CD8-positive, alpha-beta memory T cell (primary cell): ENCODE measurements at regions not wholly inside any gene's neighbourhood (a gene's known extent, or its start where the extent isn't known, plus 50 kb on each side); places are given as distances from the start of the nearest gene placed in this dataset.

ENCODE experiments used
- CTCF ChIA-PET: fragments of 350-600 bp; sonication (Branson Sonifier 250); formaldehyde crosslinking; loops from one replicate; lab custom pipeline; 2021; ENCODE audit warnings: antibody characterized with exemption; lab: Charles Lee
- POLR2A ChIA-PET: fragments of 350-600 bp; sonication (Branson Sonifier 250); formaldehyde crosslinking; loops from one replicate; lab custom pipeline; 2021; ENCODE audit warnings: antibody characterized with exemption; lab: Charles Lee
- DNase-seq, 5 donors: peaks; one replicate each; pipeline versions ENCODE4 v3.0.0 to v3.0.0-alpha.2; 2020 to 2022; ENCODE audit warnings: mixed read lengths in 1 of 5
- H3K27ac ChIP-seq: one replicate; pipeline ENCODE4 v1.7.0; 2013; ENCODE audit warnings: low read depth, mild to moderate bottlenecking, low read length, moderate library complexity
- H3K27me3 ChIP-seq: 2 replicates; pipeline ENCODE4 v1.7.0; 2013; ENCODE audit warnings: low read length, mild to moderate bottlenecking; ENCODE audit not compliant: insufficient read depth, poor library complexity, severe bottlenecking
- H3K36me3 ChIP-seq: 2 replicates; pipeline ENCODE4 v1.7.0; 2013; ENCODE audit warnings: mild to moderate bottlenecking, low read length, moderate library complexity; ENCODE audit not compliant: insufficient read depth
- H3K4me1 ChIP-seq: 2 replicates; pipeline ENCODE4 v1.7.0; 2013; ENCODE audit warnings: mild to moderate bottlenecking, low read length, moderate library complexity; ENCODE audit not compliant: insufficient read depth
- H3K4me3 ChIP-seq: 2 replicates; pipeline ENCODE4 v1.7.0; 2013; ENCODE audit warnings: mild to moderate bottlenecking, low read length
- H3K9me3 ChIP-seq: 2 replicates; pipeline ENCODE4 v1.7.0; 2013; ENCODE audit warnings: mild to moderate bottlenecking, low read length
- H3K27ac Mint-ChIP-seq, 8 donors: one replicate each; pipeline ENCODE4 v1.8.0; 2020 to 2021; ENCODE audit warnings: mixed read lengths in 8 of 8, mild to moderate bottlenecking in 6 of 8, inconsistent platforms in 3 of 8, moderate library complexity in 3 of 8
- H3K27me3 Mint-ChIP-seq, 2 donors: one replicate each; pipeline ENCODE4 v1.8.0; 2020 to 2021; ENCODE audit warnings: mixed read lengths in 2 of 2, mild to moderate bottlenecking in 1 of 2, moderate library complexity in 1 of 2
- H3K36me3 Mint-ChIP-seq, 3 donors: one replicate each; pipeline ENCODE4 v1.8.0; 2020 to 2021; ENCODE audit warnings: mixed read lengths in 3 of 3, inconsistent platforms in 1 of 3, mild to moderate bottlenecking in 1 of 3
- H3K4me1 Mint-ChIP-seq, 3 donors: one replicate each; pipeline ENCODE4 v1.8.0; 2020 to 2021; ENCODE audit warnings: mixed read lengths in 3 of 3, inconsistent platforms in 1 of 3, mild to moderate bottlenecking in 1 of 3
- H3K4me3 Mint-ChIP-seq, 7 donors: one replicate each; pipeline ENCODE4 v1.8.0; 2020 to 2021; ENCODE audit warnings: mixed read lengths in 7 of 7, mild to moderate bottlenecking in 6 of 7, moderate library complexity in 4 of 7, inconsistent platforms in 2 of 7
- H3K9me3 Mint-ChIP-seq, 5 donors: one replicate each; pipeline ENCODE4 v1.8.0; 2020 to 2022; ENCODE audit warnings: mixed read lengths in 5 of 5, mild to moderate bottlenecking in 3 of 5, moderate library complexity in 2 of 5, inconsistent platforms in 1 of 5

GRCh38 chr10:22478555-22479334 lies 133.4 kb downstream of the SPAG6 start:
- Histone ChIP-seq H3K27ac (no peak overlapping the region), H3K27me3 (peaks cover 32% of the 10 kb centered on the region), H3K4me1 (peaks cover 11% of the 10 kb centered on the region), H3K9me3 (no peaks in the 10 kb centered on the region), H3K4me3 (no peak overlapping the region), H3K36me3 (no peaks in the 10 kb centered on the region)
- H3K9me3 Mint-ChIP-seq: peaks cover 0 to 2% (median 0%) of the 10 kb centered on the region in 5 donors
- peaks cover 0 to 3% (median 2%) of the 10 kb centered on the region in 3 donors for H3K36me3 Mint-ChIP-seq
- peaks cover 29 to 58% of the 10 kb centered on the region in 2 donors for H3K27me3 Mint-ChIP-seq
- no peak overlapping the region for H3K27ac Mint-ChIP-seq
- POLR2A ChIA-PET: no interaction called here
- H3K4me3 Mint-ChIP-seq: peak overlapping the region in 1 of 7 donors; percentile 52
- peaks cover 16 to 25% (median 20%) of the 10 kb centered on the region in 3 donors for H3K4me1 Mint-ChIP-seq
- CTCF ChIA-PET: no interaction called here
- DNase-seq: no peak

DNA sequence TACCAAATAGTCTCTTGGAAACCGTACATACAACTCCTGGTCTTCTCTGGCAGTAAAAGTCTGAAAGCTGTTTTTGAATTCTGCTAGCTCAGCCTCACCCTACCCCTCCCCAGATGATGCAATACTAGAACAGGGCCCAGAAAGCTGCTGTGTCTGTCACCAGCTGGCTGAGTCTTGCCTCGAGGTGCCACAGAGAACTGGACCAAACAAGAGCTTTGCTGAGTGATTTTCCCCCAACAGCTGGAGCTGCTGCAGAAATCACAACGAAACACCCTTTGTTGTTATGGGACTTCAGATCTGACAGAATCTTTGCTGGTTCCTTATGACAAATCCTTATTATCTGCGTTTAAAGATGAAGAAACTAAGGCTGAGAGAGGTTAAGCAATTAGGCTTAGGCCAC lies 134.1 kb downstream of the SPAG6 start:
- Mint-ChIP-seq H3K4me1 (peaks cover 16 to 27% (median 22%) of the 10 kb centered on the region in 3 donors), H3K36me3 (peaks cover 0 to 3% (median 2%) of the 10 kb centered on the region in 3 donors), H3K27me3 (peaks cover 25 to 55% of the 10 kb centered on the region in 2 donors), H3K9me3 (peaks cover 0 to 2% (median 0%) of the 10 kb centered on the region in 5 donors), H3K4me3 (peak overlapping the region in 1 of 7 donors; percentile 4), H3K27ac (no peak overlapping the region)
- Histone ChIP-seq H3K9me3 (no peaks in the 10 kb centered on the region), H3K27me3 (peaks cover 26% of the 10 kb centered on the region), H3K36me3 (no peaks in the 10 kb centered on the region), H3K4me1 (peaks cover 11% of the 10 kb centered on the region), H3K27ac (no peak overlapping the region), H3K4me3 (no peak overlapping the region)
- ChIA-PET POLR2A (no interaction called here), CTCF (no interaction called here)
- DNase-seq: no peak

GRCh38 chr10:22481106-22481505 lies 135.8 kb downstream of the SPAG6 start:
- CTCF ChIA-PET: interaction anchor here (1.0 kb wide), 1 partner anchor 9 kb away, joined by 4 read pairs; no protein-coding TSS in a partner anchor
- H3K27ac Mint-ChIP-seq: no peak overlapping the region
- no peak for DNase-seq
- POLR2A ChIA-PET: no interaction called here
- Histone ChIP-seq H3K27me3 (peaks cover 9% of the 10 kb centered on the region), H3K27ac (no peak overlapping the region), H3K4me3 (no peak overlapping the region), H3K9me3 (no peaks in the 10 kb centered on the region), H3K4me1 (peaks cover 11% of the 10 kb centered on the region), H3K36me3 (no peaks in the 10 kb centered on the region)
- H3K27me3 Mint-ChIP-seq: peaks cover 11 to 47% of the 10 kb centered on the region in 2 donors
- H3K36me3 Mint-ChIP-seq: peaks cover 0 to 3% (median 2%) of the 10 kb centered on the region in 3 donors
- H3K4me1 Mint-ChIP-seq: peaks cover 10 to 20% (median 14%) of the 10 kb centered on the region in 3 donors
- no peak overlapping the region for H3K4me3 Mint-ChIP-seq
- H3K9me3 Mint-ChIP-seq: no peaks in the 10 kb centered on the region

GRCh38 chr10:22481687-22482539 lies 136.6 kb downstream of the SPAG6 start:
- H3K27ac Mint-ChIP-seq: no peak overlapping the region
- peak overlapping the region in 1 of 7 donors; percentile 46 for H3K4me3 Mint-ChIP-seq
- DNase-seq: no peak
- Histone ChIP-seq H3K36me3 (no peaks in the 10 kb centered on the region), H3K9me3 (no peaks in the 10 kb centered on the region), H3K4me3 (no peak overlapping the region), H3K4me1 (peaks cover 3% of the 10 kb centered on the region), H3K27ac (no peak overlapping the region), H3K27me3 (peaks cover 4% of the 10 kb centered on the region)
- H3K36me3 Mint-ChIP-seq: peaks cover 0 to 3% (median 2%) of the 10 kb centered on the region in 3 donors
- peaks cover 9 to 15% (median 10%) of the 10 kb centered on the region in 3 donors for H3K4me1 Mint-ChIP-seq
- H3K9me3 Mint-ChIP-seq: no peaks in the 10 kb centered on the region
- ChIA-PET POLR2A (no interaction called here), CTCF (interaction anchor here (1.0 kb wide), 1 partner anchor 9 kb away, joined by 4 read pairs; no protein-coding TSS in a partner anchor)
- peaks cover 11 to 49% of the 10 kb centered on the region in 2 donors for H3K27me3 Mint-ChIP-seq

DNA sequence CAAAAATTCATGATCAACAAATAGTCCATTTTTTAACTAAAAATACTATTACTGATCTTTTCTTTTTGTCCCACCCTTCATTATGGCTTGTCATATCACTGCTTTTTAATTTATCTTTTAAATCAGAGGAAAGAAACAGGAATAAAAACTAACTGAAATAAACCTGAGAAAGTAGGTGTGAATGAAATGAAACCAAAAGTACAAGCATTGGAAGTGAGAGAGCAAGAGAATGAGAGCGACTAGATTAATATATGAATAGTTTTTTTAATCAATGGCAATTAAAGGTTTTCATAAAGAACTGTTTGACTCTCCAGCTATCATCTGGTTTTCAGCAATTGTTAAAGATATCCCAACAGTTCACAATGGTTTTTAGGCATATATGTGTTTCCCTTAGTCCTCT lies 137.8 kb downstream of the SPAG6 start:
- ChIA-PET POLR2A (no interaction called here), CTCF (no interaction called here)
- peak overlapping the region in 1 of 8 donors; percentile 24 for H3K27ac Mint-ChIP-seq
- no peaks in the 10 kb centered on the region for H3K9me3 ChIP-seq
- H3K27ac ChIP-seq: no peak overlapping the region
- no peak overlapping the region for H3K4me3 ChIP-seq
- no peaks in the 10 kb centered on the region for H3K27me3 ChIP-seq
- H3K36me3 ChIP-seq: no peaks in the 10 kb centered on the region
- no peaks in the 10 kb centered on the region for H3K9me3 Mint-ChIP-seq
- peaks cover 10 to 53% of the 10 kb centered on the region in 2 donors for H3K27me3 Mint-ChIP-seq
- DNase-seq: no peak
- peak overlapping the region in 6 of 7 donors; percentile 0 to 67 (median 49) for H3K4me3 Mint-ChIP-seq
- H3K36me3 Mint-ChIP-seq: peaks cover 0 to 3% (median 2%) of the 10 kb centered on the region in 3 donors
- H3K4me1 Mint-ChIP-seq: peaks cover 7 to 15% (median 10%) of the 10 kb centered on the region in 3 donors
- no peaks in the 10 kb centered on the region for H3K4me1 ChIP-seq
